OCI-LY3 (cell line): ENCODE measurements at regions not wholly inside any gene's neighbourhood (a gene's known extent, or its start where the extent isn't known, plus 50 kb on each side); places are given as distances from the start of the nearest gene placed in this dataset.

Experiments
- EZH2phosphoT487 ChIP-seq: fragments of 200-600 bp; shearing (Covaris generic); IDR thresholded peaks from 2 replicates; pipeline ENCODE4 v1.6.1; 2018; ENCODE audit warnings: antibody characterized with exemption, mixed run types, low read depth
- TF ChIP-seq, protein P1 (sequence below): fragments of 200-600, 300-600 bp; sonication (generic); IDR thresholded peaks from 2 replicates; pipeline ENCODE4 v1.5.1; 2014; ENCODE audit warnings: antibody characterized with exemption, low read length, low read depth

- TF ChIP-seq, protein P1, sequence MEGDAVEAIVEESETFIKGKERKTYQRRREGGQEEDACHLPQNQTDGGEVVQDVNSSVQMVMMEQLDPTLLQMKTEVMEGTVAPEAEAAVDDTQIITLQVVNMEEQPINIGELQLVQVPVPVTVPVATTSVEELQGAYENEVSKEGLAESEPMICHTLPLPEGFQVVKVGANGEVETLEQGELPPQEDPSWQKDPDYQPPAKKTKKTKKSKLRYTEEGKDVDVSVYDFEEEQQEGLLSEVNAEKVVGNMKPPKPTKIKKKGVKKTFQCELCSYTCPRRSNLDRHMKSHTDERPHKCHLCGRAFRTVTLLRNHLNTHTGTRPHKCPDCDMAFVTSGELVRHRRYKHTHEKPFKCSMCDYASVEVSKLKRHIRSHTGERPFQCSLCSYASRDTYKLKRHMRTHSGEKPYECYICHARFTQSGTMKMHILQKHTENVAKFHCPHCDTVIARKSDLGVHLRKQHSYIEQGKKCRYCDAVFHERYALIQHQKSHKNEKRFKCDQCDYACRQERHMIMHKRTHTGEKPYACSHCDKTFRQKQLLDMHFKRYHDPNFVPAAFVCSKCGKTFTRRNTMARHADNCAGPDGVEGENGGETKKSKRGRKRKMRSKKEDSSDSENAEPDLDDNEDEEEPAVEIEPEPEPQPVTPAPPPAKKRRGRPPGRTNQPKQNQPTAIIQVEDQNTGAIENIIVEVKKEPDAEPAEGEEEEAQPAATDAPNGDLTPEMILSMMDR = no peak
- no peak for TF ChIP-seq EZH2phosphoT487
These were observed 283.7 kb downstream of the ZEB1 start for GRCh38 chr10:31602541-31603234.
